ENCODE measurements at regions not wholly inside any gene's neighbourhood (a gene's known extent, or its start where the extent isn't known, plus 50 kb on each side); places are given as distances from the start of the nearest gene placed in this dataset.

- Histone ChIP-seq H3K9me3 (ENCODE audit: insufficient read depth, low read depth, low read length) (no peaks in the 10 kb centered on the region), H4K8ac (ENCODE audit: low read depth, low read length) (no peak overlapping the region), H2BK5ac (ENCODE audit: low read depth, low read length, poor library complexity) (no peak overlapping the region), H3K27ac (ENCODE audit: low read depth, low read length) (no peak overlapping the region), H4K91ac (ENCODE audit: low read depth, low read length) (no peak overlapping the region), H3K4me1 (ENCODE audit: control insufficient read depth in 1 of 2, insufficient read depth in 2 of 2, low read length in 2 of 2) (no peaks in the 10 kb centered on the region), H2AFZ (ENCODE audit: insufficient read depth, low read length, poor library complexity) (no peak overlapping the region), H3K4me2 (ENCODE audit: low read length) (no peak overlapping the region), H3K36me3 (ENCODE audit: control insufficient read depth in 1 of 2, insufficient read depth in 2 of 2, low read length in 2 of 2) (no peaks in the 10 kb centered on the region), H2BK120ac (ENCODE audit: insufficient read depth, low read length, poor library complexity) (no peak overlapping the region), H3K18ac (ENCODE audit: low read length) (no peak overlapping the region), H2AK5ac (ENCODE audit: low read length) (no peak overlapping the region), H3K9ac (ENCODE audit: low read length) (no peak overlapping the region), H3K4me3 (ENCODE audit: low read depth, low read length) (no peak overlapping the region), H3K27me3 (ENCODE audit: insufficient read depth, low read length) (no peaks in the 10 kb centered on the region), H3K14ac (ENCODE audit: low read length) (no peak overlapping the region), H3K79me1 (ENCODE audit: low read length) (no peaks in the 10 kb centered on the region), H2BK12ac (ENCODE audit: low read length) (no peak overlapping the region), H4K12ac (ENCODE audit: low read depth, low read length) (no peak overlapping the region), H3K79me2 (ENCODE audit: control insufficient read depth, insufficient read depth, low read length, poor library complexity) (no peaks in the 10 kb centered on the region), H3K4ac (ENCODE audit: low read depth, low read length) (no peak overlapping the region), H3K23ac (ENCODE audit: low read length) (no peak overlapping the region)
- WGBS (ENCODE audit: extremely low coverage, insufficient coverage, insufficient read length) = no CpG with 5 or more reads among the region's 8 CpGs
- no peak for DNase-seq
These were observed 440.4 kb downstream of the BUD13 start for GRCh38 chr11:116332391-116332790.

- Histone ChIP-seq H3K14ac (ENCODE audit: low read length) (no peak overlapping the region), H3K9ac (ENCODE audit: low read length) (no peak overlapping the region), H3K4ac (ENCODE audit: low read depth, low read length) (no peak overlapping the region), H3K27ac (ENCODE audit: low read depth, low read length) (no peak overlapping the region), H3K18ac (ENCODE audit: low read length) (no peak overlapping the region), H3K27me3 (ENCODE audit: insufficient read depth, low read length) (no peaks in the 10 kb centered on the region), H4K91ac (ENCODE audit: low read depth, low read length) (no peak overlapping the region), H3K79me2 (ENCODE audit: control insufficient read depth, insufficient read depth, low read length, poor library complexity) (no peaks in the 10 kb centered on the region), H3K4me3 (ENCODE audit: low read depth, low read length) (no peak overlapping the region), H2AK5ac (ENCODE audit: low read length) (no peak overlapping the region), H4K8ac (ENCODE audit: low read depth, low read length) (no peak overlapping the region), H4K12ac (ENCODE audit: low read depth, low read length) (no peak overlapping the region), H3K9me3 (ENCODE audit: insufficient read depth, low read depth, low read length) (no peaks in the 10 kb centered on the region), H3K4me1 (ENCODE audit: control insufficient read depth in 1 of 2, insufficient read depth in 2 of 2, low read length in 2 of 2) (no peaks in the 10 kb centered on the region), H2AFZ (ENCODE audit: insufficient read depth, low read length, poor library complexity) (no peak overlapping the region), H3K36me3 (ENCODE audit: control insufficient read depth in 1 of 2, insufficient read depth in 2 of 2, low read length in 2 of 2) (no peaks in the 10 kb centered on the region), H3K4me2 (ENCODE audit: low read length) (no peak overlapping the region), H3K79me1 (ENCODE audit: low read length) (no peaks in the 10 kb centered on the region), H3K23ac (ENCODE audit: low read length) (no peak overlapping the region), H2BK12ac (ENCODE audit: low read length) (no peak overlapping the region), H2BK5ac (ENCODE audit: low read depth, low read length, poor library complexity) (no peak overlapping the region), H2BK120ac (ENCODE audit: insufficient read depth, low read length, poor library complexity) (no peak overlapping the region)
- no CpG with 5 or more reads among the region's 4 CpGs for WGBS (ENCODE audit: extremely low coverage, insufficient coverage, insufficient read length)
- no peak for DNase-seq
These were observed 441.4 kb downstream of the BUD13 start for GRCh38 chr11:116331381-116331780.

GRCh38 chr11:116330439-116331185 is 442.2 kb downstream of the BUD13 start:
- Histone ChIP-seq H2BK5ac (ENCODE audit: low read depth, low read length, poor library complexity) (no peak overlapping the region), H3K36me3 (ENCODE audit: control insufficient read depth in 1 of 2, insufficient read depth in 2 of 2, low read length in 2 of 2) (no peaks in the 10 kb centered on the region), H2AK5ac (ENCODE audit: low read length) (no peak overlapping the region), H3K79me2 (ENCODE audit: control insufficient read depth, insufficient read depth, low read length, poor library complexity) (no peaks in the 10 kb centered on the region), H3K23ac (ENCODE audit: low read length) (no peak overlapping the region), H3K4me1 (ENCODE audit: control insufficient read depth in 1 of 2, insufficient read depth in 2 of 2, low read length in 2 of 2) (no peaks in the 10 kb centered on the region), H4K12ac (ENCODE audit: low read depth, low read length) (no peak overlapping the region), H3K4me3 (ENCODE audit: low read depth, low read length) (no peak overlapping the region), H3K79me1 (ENCODE audit: low read length) (no peaks in the 10 kb centered on the region), H4K91ac (ENCODE audit: low read depth, low read length) (no peak overlapping the region), H3K9me3 (ENCODE audit: insufficient read depth, low read depth, low read length) (no peaks in the 10 kb centered on the region), H2BK12ac (ENCODE audit: low read length) (no peak overlapping the region), H3K4me2 (ENCODE audit: low read length) (no peak overlapping the region), H2AFZ (ENCODE audit: insufficient read depth, low read length, poor library complexity) (no peak overlapping the region), H3K4ac (ENCODE audit: low read depth, low read length) (no peak overlapping the region), H3K27me3 (ENCODE audit: insufficient read depth, low read length) (no peaks in the 10 kb centered on the region), H2BK120ac (ENCODE audit: insufficient read depth, low read length, poor library complexity) (no peak overlapping the region), H3K18ac (ENCODE audit: low read length) (no peak overlapping the region), H3K27ac (ENCODE audit: low read depth, low read length) (no peak overlapping the region), H4K8ac (ENCODE audit: low read depth, low read length) (no peak overlapping the region), H3K9ac (ENCODE audit: low read length) (no peak overlapping the region), H3K14ac (ENCODE audit: low read length) (no peak overlapping the region)
- WGBS (ENCODE audit: extremely low coverage, insufficient coverage, insufficient read length) = no CpG with 5 or more reads among the region's 7 CpGs
- peak in 1 of 2 donors; percentile 2 for DNase-seq

DNA sequence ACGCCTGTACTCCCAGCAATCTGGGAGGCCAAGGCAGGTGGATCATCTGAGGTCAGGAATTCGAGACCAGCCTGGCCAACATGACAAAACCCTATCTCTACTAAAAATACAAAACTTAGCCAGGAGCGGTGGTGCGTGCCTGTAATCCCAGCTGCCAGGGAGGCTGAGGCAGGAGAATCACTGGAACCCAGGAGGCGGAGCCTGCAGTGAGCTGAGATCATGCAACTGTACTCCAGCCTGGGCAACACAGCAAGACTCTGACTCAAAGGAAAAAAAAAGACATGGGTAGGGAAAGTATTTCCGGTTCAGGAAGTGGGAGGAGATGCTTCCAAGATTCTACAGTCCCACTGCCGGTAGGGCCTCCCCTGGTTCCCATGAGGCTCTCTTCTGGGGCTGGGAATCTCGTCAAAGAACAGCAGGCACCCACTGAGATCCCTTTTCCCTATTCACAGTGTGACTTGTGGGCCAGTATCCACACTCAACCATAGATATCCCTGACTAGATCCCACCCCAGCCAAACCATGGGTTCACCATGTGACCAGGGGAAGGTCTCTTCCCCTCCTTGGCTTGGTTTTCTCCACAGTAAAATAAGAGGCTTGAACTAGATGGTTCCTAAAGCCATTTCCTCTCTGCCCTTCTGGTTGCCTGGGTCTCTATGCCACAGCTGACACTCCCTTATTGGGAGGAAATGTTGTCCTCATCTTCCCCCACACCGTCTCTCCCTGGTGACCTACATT is 443.3 kb downstream of the BUD13 start:
- Histone ChIP-seq H2BK120ac (ENCODE audit: insufficient read depth, low read length, poor library complexity) (no peak overlapping the region), H4K91ac (ENCODE audit: low read depth, low read length) (no peak overlapping the region), H3K9me3 (ENCODE audit: insufficient read depth, low read depth, low read length) (no peaks in the 10 kb centered on the region), H3K79me2 (ENCODE audit: control insufficient read depth, insufficient read depth, low read length, poor library complexity) (no peaks in the 10 kb centered on the region), H4K8ac (ENCODE audit: low read depth, low read length) (no peak overlapping the region), H3K14ac (ENCODE audit: low read length) (no peak overlapping the region), H3K23ac (ENCODE audit: low read length) (no peak overlapping the region), H3K4me2 (ENCODE audit: low read length) (no peak overlapping the region), H2BK12ac (ENCODE audit: low read length) (no peak overlapping the region), H3K79me1 (ENCODE audit: low read length) (no peaks in the 10 kb centered on the region), H3K4ac (ENCODE audit: low read depth, low read length) (no peak overlapping the region), H3K4me3 (ENCODE audit: low read depth, low read length) (no peak overlapping the region), H3K18ac (ENCODE audit: low read length) (no peak overlapping the region), H3K27ac (ENCODE audit: low read depth, low read length) (no peak overlapping the region), H4K12ac (ENCODE audit: low read depth, low read length) (no peak overlapping the region), H3K36me3 (ENCODE audit: control insufficient read depth in 1 of 2, insufficient read depth in 2 of 2, low read length in 2 of 2) (no peaks in the 10 kb centered on the region), H2AFZ (ENCODE audit: insufficient read depth, low read length, poor library complexity) (no peak overlapping the region), H2BK5ac (ENCODE audit: low read depth, low read length, poor library complexity) (no peak overlapping the region), H2AK5ac (ENCODE audit: low read length) (no peak overlapping the region), H3K9ac (ENCODE audit: low read length) (no peak overlapping the region), H3K4me1 (ENCODE audit: control insufficient read depth in 1 of 2, insufficient read depth in 2 of 2, low read length in 2 of 2) (no peaks in the 10 kb centered on the region), H3K27me3 (ENCODE audit: insufficient read depth, low read length) (no peaks in the 10 kb centered on the region)
- no peak for DNase-seq
- no CpG with 5 or more reads among the region's 9 CpGs for WGBS (ENCODE audit: extremely low coverage, insufficient coverage, insufficient read length)

Data from trophoblast cell (in vitro differentiated cells and primary cell).